ENCODE measurements at regions not wholly inside any gene's neighbourhood (a gene's known extent, or its start where the extent isn't known, plus 50 kb on each side); places are given as distances from the start of the nearest gene placed in this dataset.
"Not testable (repeated sequence)": the region's sequence is repeated elsewhere in the genome, so short reads cannot be mapped to it uniquely, and the experiment has no call there.

DNA sequence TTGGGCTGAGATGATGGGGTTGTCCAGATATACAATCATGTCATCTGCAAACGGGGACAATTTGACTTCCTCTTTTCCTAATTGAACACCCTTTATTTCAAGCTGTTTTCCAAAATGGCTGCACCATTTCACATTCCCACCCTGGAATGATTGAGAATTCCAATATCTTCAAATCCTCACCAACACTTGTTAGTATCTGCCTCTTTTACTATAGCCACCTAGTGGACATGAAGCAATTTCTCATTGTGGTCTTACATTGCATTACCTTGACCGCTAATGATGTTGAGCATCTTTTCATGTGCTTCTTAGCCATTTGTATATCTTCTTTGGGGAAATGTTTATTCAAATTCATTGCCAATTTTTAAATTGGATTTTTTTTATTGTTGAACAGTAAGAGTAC is 364.8 kb downstream of the SMARCA1 start:
- DNase-seq, result no peak

DNA sequence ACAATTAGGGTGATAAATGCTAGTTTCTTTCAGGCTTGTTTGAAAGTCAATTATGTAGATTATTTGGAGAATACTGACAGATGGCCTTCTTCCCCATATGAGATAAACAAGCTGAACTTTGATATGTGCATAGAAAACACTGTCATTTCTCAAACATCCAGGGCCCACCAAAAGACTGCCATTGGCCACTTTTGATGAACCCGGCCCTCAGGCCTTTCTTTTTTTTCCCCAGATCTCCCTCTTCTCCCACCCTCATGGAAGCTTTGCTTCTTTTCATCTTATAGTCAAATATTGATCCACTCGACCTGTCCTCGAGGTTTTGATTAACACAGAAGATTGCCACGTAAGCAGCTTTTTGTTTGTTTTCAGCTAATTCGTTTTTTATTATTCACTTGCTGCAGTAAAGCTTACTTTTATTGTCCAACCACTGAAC is 377.4 kb downstream of the SMARCA1 start:
- DNase-seq, result peak; percentile 51

DNA sequence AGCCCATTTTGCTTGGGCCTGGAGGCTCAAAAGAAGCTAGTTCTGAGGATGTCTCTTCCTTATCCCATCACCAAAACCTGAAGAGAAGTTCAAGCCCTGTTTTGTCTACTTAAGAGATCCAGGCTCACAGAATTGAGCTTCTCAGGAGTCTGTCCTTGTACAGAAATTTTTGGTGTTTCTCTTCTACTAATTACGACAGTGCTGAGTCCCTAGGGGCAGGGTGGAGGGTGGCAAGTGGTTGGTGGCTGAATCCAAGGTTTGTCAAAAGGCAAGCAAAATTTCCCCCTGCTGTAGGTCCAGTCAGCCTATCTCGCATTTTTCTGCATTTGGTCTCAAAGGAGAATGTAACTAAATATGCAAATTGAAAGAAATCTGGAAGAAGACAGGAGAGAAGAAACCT is 377.9 kb downstream of the SMARCA1 start:
- DNase-seq, result peak; percentile 51

DNA sequence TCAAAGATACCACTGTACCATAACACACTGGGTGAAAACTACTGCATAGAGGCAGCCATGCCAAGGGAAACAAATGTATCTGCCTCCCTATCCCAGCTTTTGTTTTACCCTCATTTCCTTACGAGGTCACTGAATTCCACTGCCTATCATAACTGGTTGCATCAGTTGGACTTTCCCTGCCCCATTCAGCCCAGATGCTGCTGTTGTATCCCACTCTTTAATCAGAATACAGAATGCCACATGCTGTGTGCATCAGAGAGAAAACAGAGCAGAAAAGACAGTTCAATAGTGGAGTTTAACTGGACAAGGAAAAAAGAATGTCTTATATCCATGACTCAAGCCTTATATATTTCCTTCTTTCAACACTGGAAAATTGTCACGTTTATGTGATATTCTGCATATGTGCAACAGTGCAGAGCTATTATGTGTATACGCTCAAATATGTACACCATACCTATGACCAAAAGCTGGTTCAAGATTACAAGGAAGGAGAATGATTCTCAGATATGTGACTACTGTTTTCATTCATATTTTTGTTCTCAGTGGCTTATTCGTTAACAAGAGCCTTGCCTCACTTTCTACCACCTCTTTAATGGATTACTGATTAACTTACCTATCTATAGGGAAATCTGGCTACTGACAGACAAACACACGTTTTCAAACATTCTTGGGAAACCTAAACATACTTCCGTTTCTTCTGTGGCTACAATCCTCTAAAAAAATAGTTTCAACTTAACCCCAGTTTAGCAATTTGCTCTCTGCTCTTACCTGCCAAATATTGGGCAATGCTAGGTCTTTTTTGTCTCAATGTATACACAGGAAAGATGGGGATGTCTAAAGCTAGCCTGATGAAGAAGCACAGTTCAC is 378.9 kb downstream of the SMARCA1 start:
- DNase-seq, result no peak

DNA sequence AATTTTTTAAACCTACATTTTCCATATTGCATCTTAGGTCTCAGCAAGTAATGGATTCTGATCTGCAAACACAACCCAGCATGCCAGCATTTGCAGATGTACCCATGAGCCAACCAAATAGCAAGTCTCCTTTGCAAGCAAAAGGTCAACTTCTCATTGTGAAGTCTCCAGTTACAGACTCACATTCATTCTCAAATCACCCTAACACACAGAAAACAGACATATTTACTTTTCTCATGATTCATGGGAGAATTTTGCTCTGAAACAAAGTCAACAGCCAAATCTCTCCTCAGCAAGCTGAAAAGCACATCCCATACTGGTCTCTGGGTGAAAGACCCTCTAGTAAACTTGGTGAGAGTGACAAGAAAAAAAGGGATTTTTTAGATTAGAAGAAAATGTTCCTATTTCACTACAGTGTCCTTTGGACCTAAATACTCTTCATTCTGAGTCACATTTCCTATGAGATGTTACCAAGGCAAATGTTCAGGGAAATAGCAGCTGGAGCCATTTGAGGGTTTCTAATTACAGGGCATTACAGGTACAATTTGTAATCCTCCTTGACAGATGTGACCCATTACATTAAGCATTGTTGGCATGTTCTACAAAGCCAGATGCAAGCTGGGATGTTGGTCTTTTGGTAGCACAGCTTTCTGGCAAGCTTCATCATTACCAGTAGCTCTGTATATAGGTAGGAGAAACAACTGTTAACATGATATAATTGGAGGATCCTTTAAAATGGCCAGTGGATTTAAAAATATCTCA is 383.3 kb downstream of the SMARCA1 start:
- peak; percentile 85 for DNase-seq

DNA sequence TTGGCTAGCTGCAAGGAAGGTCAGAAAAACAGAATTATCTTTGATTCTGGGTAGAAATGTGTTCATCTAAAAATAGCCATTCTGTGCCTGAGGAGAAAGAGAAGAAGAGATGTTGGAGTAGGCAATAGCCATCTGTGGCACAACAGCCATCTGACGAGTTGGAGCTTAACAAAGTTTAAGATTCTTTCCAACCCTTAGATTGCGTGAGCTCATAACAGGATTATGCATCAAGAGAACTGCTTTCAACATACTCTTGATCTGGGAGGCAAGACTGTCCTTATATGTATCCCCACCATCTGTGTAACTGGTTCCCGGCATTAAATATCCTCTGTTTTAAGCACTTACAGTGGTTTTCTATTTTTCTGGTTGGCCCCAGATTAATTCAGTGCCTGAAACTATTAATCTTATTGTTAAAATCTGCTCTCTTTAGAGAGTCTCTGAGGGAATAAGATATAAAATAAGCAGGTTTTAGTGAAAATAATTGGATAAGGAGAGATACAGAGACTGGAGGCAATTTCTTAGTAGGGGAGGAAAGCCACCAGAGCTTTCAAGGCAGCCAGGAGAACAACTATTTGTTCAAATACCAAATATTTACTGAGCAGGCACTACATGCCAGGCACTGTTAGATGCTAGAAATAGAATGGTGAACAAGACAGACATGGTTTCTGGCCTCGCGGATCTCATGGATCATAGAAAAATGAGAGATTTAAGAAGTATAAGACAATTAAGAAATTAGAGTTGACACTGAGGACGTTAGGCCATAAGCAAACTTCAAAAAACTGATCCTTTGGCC is 398.0 kb downstream of the SMARCA1 start:
- no peak for DNase-seq

DNA sequence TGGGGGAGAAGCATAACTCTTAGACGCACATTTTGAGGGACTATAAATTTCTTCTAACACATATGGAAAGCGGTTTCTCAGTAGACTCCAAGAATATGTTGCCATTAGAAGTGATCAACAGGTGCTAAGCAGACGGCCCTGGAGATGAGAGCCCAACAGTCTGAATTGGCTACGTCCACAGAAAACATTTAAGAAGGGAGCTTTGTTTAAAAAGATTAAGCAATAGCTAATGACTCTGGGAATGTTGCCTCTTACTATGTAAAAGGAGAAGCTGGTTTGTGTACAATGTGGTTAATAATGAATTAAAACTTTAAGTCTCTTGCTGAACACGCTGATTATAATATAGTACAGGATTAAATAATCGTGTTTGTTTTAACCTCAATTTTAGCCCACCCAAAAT is 399.5 kb downstream of the SMARCA1 start:
- DNase-seq, result no peak

- DNase-seq, result no peak
Measured at GRCh38 chrX:129116676-129117470, 406.4 kb downstream of the SMARCA1 start.

DNA sequence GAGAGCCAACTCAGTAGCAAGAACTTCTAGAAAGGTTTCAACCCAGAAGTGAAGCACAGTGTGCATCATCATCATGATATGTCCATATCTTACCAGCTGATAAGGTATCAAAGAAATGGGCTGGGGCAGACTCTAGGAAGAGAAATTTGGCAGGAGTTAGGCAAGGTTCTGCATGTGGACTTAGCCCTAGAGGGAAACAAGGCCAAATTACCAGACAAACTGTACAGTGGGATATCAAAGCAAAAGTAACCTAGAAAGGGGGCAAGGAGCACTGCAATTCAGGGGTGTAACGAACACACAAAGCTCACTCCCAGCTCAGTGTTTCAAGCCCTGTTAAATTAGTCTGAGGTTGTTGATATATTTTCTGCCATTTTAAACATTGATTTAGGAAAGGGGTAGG is 407.4 kb downstream of the SMARCA1 start:
- DNase-seq, result no peak

DNA sequence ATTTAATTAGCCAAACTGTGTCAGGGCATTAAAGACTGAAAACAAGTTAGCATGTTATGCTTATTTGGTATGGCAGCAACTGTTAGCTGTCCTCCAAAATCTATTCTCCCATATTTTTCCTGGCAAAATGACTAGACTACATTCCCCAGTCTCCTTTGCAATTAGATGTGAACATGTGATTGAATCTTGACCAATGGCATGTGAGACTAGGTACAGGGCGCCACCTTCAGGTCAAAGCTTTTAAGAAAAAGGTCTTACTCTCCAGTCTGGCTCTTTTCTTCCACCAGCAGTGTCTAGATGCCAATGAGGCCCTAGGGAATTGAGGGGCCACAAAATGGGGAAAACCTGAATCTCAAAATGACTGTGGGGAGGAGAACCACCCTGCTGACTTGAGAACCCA is 408.2 kb downstream of the SMARCA1 start:
- peak; percentile 20 for DNase-seq

DNA sequence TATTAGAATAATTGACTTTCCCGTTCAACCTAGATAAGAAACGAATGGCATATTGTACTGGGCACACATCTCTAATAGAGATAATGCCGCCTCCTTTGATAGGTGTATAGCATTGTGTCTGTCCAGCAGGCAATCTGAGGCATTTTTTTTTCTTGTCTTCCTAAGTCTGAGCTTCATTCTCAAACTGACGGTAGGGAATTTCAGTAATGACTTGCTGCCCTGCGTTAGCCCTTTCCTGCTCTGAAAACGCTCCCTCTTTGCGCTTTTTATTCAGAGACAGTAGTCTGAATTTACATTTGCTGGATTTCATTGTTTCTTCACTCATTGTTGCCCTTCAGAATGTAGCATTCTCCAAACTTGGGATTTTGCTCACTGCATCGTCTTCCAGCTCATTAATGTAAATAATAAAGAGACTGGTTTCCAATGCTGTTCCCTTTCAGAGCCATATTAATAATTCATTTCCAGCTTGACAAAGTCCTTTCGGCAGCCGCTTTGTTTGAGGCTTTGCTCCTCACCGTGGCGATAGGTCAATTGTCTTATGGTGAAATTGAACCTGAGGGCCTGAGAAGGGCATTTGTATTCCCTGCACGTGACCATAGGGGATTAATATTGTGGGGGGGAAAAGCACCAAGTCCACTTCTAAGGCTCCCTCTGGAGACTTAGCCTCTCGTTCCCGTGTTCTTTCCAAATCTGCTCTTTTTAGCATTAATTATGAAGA is 412.1 kb downstream of the SMARCA1 start:
- DNase-seq, result no peak

DNA sequence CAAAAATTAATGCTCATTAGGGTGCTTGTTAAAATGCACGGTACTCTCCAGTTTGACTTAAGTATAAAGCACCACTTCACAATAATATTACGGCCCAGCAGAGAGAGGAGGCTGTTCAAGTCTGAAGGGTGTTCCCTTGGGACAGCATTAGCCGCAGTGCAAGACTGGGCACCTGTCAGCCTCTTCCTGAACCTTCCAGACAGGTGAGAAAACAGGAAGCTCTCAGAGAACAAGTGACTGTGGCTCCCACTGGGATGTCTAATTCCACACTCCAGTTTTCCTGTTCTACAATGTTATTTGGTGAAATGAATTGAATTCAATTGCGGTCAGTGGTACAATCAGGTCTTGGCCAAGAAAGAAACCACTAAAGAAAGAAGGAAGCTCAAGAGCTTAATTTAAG is 414.4 kb downstream of the SMARCA1 start:
- peak; percentile 97 for DNase-seq

GRCh38 chrX:129099207-129099606 is 424.1 kb downstream of the SMARCA1 start:
- no peak for DNase-seq

DNA sequence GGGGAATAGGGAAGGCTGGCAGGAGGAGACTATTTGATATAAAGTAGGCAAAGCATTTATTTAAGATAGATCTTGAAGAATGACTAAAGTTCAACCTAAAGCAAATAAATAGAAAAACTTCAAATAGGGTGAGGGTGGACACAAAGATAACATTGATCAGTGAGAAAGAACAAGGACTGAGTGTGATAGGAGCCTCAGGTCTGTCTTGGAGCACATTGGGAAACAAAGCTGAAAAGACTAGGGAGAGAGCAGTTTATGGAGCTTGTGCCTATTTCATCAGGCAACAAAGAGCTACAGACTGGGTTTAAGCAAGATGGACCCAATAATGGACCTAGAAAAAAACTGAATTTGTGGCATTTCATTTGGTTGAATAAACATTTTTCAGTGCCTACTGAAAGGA is 425.6 kb downstream of the SMARCA1 start:
- DNase-seq, result no peak

GRCh38 chrX:129093706-129094105 is 429.6 kb downstream of the SMARCA1 start:
- no peak for DNase-seq

DNA sequence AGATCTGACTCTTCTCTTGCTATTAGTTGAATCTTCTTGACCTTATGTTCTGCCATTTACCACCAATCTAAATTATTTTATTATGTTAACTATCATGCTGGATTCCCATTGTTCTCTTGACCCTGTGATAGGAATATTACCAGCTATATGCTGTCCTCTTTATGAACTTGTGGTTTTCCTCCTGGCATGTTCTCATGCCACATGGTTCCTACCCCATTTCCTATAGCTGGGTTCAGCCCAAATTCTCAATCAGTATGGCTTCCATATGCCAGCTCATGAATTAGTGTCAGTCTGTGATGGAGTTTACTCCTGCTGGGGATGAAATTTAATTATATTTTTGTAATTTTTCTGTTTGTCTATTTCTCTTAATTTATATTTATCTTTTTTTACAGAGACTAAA is 430.5 kb downstream of the SMARCA1 start:
- DNase-seq, result no peak

GRCh38 chrX:129092242-129092641 is 431.0 kb downstream of the SMARCA1 start:
- no peak for DNase-seq

- peak; percentile 72 for DNase-seq
Measured at GRCh38 chrX:129091097-129091496, 432.2 kb downstream of the SMARCA1 start.

GRCh38 chrX:129086802-129087201 is 436.5 kb downstream of the SMARCA1 start:
- DNase-seq, result no peak

GRCh38 chrX:129084291-129084690 is 439.0 kb downstream of the SMARCA1 start:
- DNase-seq, result not testable (repeated sequence)

- no peak for DNase-seq
Measured at GRCh38 chrX:129077424-129078170, 445.7 kb downstream of the SMARCA1 start.

Data from NCI-H1436 treated with DMSO at 0.1 percent for 48 hours (cell line).